ENCODE measurements at regions not wholly inside any gene's neighbourhood (a gene's known extent, or its start where the extent isn't known, plus 50 kb on each side); places are given as distances from the start of the nearest gene placed in this dataset.

- no peak for TF ChIP-seq CTCF (IDR thresholded peaks at IDR 0.05; ENCODE audit: control insufficient read depth, extremely low read depth, insufficient read depth)
- DNase-seq (ENCODE audit: low read depth) = no peak
- H3K4me3 ChIP-seq (ENCODE audit: low read depth, low read length) = no peak overlapping the region
These were observed 290.7 kb downstream of the SOX11 start for GRCh38 chr2:5982903-5983265.

GRCh38 chr2:5983511-5984272 is 291.5 kb downstream of the SOX11 start:
- no peak overlapping the region for H3K4me3 ChIP-seq (ENCODE audit: low read depth, low read length)
- no peak for TF ChIP-seq CTCF (IDR thresholded peaks at IDR 0.05; ENCODE audit: control insufficient read depth, extremely low read depth, insufficient read depth)
- no peak for DNase-seq (ENCODE audit: low read depth)

- no peak for DNase-seq (ENCODE audit: low read depth)
- H3K4me3 ChIP-seq (ENCODE audit: low read depth, low read length) = no peak overlapping the region
- no peak for TF ChIP-seq CTCF (IDR thresholded peaks at IDR 0.05; ENCODE audit: control insufficient read depth, extremely low read depth, insufficient read depth)
These were observed 292.1 kb downstream of the SOX11 start for GRCh38 chr2:5984273-5984655.

- DNase-seq (ENCODE audit: low read depth) = no peak
- TF ChIP-seq CTCF (IDR thresholded peaks at IDR 0.05; ENCODE audit: control insufficient read depth, extremely low read depth, insufficient read depth) = no peak
These were observed 292.8 kb downstream of the SOX11 start for GRCh38 chr2:5984946-5985345.

GRCh38 chr2:5985536-5986385 is 293.6 kb downstream of the SOX11 start:
- H3K4me3 ChIP-seq (ENCODE audit: low read depth, low read length) = no peak overlapping the region
- no peak for DNase-seq (ENCODE audit: low read depth)
- no peak for TF ChIP-seq CTCF (IDR thresholded peaks at IDR 0.05; ENCODE audit: control insufficient read depth, extremely low read depth, insufficient read depth)

More at GRCh38 chr2:5984946-5985345, 292.8 kb downstream of the SOX11 start:
- no peak overlapping the region for H3K4me3 ChIP-seq (ENCODE audit: low read depth, low read length)

- TF ChIP-seq CTCF (IDR thresholded peaks at IDR 0.05; ENCODE audit: control insufficient read depth, extremely low read depth, insufficient read depth) = no peak
- no peak overlapping the region for H3K4me3 ChIP-seq (ENCODE audit: low read depth, low read length)
- no peak for DNase-seq (ENCODE audit: low read depth)
These were observed 294.9 kb downstream of the SOX11 start for GRCh38 chr2:5986801-5987787.
